Stimulated activated CD8-positive, alpha-beta memory T cell treated with anti-CD3 and anti-CD28 coated beads, Interleukin-4, amount 100 ng/mL, for 24 hours (primary cell): ENCODE measurements at regions not wholly inside any gene's neighbourhood (a gene's known extent, or its start where the extent isn't known, plus 50 kb on each side); places are given as distances from the start of the nearest gene placed in this dataset.
"Not testable (repeated sequence)": the region's sequence is repeated elsewhere in the genome, so short reads cannot be mapped to it uniquely, and the experiment has no call there.

Experiments
- DNase-seq: peaks from one replicate; pipeline ENCODE4 v3.0.0-alpha.2; 2020; ENCODE audit warnings: low read depth

- DNase-seq = no peak
Observed at GRCh38 chr4:105050896-105051295, 95.8 kb upstream of the TET2 start.

GRCh38 chr4:105057370-105058105, 89.1 kb upstream of the TET2 start:
- DNase-seq = no peak

GRCh38 chr4:105058177-105058812, 88.4 kb upstream of the TET2 start:
- no peak for DNase-seq

DNA sequence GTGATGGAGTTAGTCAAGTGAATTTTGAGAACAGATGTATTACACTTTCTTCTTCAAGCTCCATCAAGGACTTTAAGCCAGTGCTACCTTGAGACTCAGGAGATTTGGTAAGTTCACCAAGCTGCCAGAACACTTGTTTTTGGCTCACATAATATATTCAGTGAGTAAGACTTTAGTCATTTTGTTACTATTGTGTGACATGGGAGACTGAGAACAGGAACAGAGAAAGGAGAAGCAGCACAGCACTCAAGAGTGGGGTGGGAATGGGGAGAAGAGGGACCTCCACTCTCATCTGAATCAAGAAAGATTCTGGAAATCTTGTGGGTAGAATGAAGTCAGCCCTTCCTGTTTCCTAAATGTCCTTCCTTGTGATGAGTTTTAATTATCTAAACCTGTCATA, 87.3 kb upstream of the TET2 start:
- no peak for DNase-seq

DNA sequence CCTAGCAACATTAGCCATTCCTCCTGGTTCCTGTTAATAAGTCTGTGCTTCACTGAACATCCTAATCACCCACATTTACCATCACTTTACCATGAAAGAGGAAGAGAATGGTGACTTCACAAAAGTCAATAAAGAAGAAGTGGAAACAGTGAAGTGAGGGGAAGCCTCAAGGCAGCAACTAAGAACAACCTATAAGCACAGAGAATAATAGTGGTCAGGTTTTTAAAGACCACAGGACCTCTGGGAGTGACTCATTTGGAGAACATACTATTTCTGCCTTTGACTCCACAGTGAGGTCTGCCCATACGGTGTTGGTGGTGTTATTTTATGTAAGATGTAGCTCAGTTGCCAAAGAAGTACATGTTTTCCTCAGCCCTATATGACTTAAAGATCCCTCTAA, 86.0 kb upstream of the TET2 start:
- DNase-seq = no peak

- peak; percentile 11 for DNase-seq
Observed at GRCh38 chr4:105061136-105061696, 85.5 kb upstream of the TET2 start.

GRCh38 chr4:105061731-105062130, 84.9 kb upstream of the TET2 start:
- DNase-seq = no peak

DNA sequence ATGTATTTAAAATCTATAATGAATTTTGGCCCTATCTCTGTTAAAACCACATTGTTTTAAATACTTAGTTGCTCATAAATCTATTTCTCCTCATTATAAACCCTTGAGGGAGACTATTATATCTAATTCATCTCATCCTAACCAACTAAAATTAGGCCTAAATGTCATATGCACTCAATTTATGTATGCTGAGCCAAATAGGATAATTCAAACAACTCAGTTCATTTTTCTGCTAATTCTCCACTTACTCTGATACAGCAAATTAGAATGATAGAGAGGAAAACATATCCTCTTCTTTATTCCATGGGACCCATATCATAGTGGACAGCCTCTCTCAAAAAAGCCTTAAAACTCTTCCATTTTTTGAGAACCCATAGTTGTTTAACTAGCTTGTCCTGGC, 80.3 kb upstream of the TET2 start:
- DNase-seq = no peak

DNA sequence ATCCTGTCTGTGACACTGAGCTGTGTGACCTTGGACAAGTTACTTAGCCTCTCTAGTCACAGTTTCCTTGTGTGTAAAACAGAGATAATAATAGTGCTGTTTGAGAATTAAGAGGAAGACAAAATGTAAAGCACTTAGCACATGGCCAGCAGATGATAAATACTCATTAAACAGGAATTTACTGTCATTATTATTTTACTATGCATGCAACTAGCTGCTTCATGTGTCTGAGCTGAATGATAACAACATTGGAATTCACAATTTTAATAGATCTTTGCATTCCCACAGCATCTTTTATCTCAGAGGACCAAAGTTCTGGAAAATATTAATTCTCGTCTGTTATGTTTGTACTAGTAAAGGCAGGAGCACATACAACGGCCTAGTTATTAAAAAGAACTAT, 79.2 kb upstream of the TET2 start:
- DNase-seq = no peak

DNA sequence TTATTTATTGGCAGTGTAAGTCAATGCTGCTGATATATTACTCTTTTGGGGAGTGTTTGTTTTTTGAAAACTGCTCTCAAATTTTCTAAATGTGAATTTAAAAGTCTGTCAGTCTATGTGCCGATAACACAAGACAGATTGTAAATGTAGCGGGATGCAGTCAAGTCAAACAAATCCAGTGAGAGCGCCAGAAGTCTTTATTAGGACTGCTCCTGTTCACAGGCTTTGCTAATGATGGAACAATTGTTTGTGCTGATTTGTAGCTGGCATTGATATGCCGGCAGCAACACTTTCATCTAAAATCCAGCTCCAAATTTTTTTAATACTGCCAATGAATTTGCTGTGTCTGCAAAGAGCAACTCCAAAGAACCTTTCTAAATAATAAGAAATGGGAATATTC, 78.7 kb upstream of the TET2 start:
- no peak for DNase-seq

GRCh38 chr4:105068516-105068915, 78.2 kb upstream of the TET2 start:
- no peak for DNase-seq

DNA sequence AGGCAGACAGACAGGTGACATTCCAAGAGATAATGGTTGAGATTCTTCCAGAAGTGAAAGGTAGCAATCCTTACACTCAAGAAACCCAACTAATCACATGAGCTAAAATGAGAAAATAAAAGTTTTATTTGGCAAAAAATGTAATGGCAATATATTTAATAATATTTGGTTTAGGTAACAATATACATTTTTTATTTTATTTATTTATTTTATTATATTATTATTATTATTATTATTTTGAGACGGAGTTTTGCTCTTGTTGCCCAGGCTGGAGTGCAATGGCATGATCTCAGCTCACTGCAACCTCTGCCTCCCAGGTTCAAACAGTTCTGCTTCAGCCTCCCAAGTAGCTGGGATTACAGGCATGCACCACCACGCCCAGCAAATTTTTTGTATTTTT, 74.6 kb upstream of the TET2 start:
- not testable (repeated sequence) for DNase-seq

- no peak for DNase-seq
Observed at GRCh38 chr4:105074097-105074496, 72.6 kb upstream of the TET2 start.

DNA sequence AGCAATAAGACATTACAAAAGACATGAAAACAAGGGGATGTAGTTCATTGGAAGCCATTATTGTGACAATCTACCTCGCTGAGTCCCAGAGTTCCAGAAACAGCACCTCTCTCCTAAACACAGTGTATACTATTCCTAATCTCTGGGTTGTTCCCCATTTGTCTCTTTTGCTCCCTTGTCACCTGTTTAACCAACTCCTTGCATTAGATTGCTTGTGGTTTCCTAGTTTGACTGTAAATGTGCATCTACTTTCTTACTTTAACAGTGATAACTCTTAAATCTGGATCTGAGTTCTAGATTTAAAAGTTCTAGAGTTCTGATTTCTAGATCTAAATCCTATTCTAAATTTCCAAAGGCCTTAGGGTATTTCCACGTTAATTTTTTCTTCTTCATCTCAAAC, 71.6 kb upstream of the TET2 start:
- no peak for DNase-seq

- no peak for DNase-seq
Observed at GRCh38 chr4:105088110-105088879, 58.4 kb upstream of the TET2 start.

GRCh38 chr4:105092356-105092755, 54.3 kb upstream of the TET2 start:
- no peak for DNase-seq

GRCh38 chr4:105092768-105093167, 53.9 kb upstream of the TET2 start:
- no peak for DNase-seq

DNA sequence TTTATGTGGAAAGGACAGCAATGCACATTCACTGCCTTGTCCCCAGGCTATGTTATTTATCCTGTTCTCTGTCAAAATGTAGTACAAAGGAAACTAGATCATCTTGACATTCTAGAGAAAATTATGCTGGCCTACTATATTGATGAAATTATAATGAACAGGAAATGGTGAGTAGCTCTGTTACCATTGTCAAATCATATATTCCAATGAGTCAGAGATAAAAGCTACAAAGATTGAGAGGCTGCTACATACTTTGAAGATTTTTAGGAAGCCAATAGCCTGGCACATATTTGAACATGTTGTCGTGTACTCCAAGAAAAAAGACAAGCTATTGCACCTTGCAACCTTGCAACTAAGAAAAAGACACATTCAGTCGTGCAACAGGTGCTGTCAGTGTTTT, 52.7 kb upstream of the TET2 start:
- no peak for DNase-seq
